HUDEP-2 (cell line): ENCODE measurements at regions not wholly inside any gene's neighbourhood (a gene's known extent, or its start where the extent isn't known, plus 50 kb on each side); places are given as distances from the start of the nearest gene placed in this dataset.

Source experiments
- DNase-seq, 76 experiments: peaks; one replicate each; lab custom pipeline; 2025; ENCODE audit not compliant: unreplicated experiment in 76 of 76; lab: John Stamatoyannopoulos, UW

DNA sequence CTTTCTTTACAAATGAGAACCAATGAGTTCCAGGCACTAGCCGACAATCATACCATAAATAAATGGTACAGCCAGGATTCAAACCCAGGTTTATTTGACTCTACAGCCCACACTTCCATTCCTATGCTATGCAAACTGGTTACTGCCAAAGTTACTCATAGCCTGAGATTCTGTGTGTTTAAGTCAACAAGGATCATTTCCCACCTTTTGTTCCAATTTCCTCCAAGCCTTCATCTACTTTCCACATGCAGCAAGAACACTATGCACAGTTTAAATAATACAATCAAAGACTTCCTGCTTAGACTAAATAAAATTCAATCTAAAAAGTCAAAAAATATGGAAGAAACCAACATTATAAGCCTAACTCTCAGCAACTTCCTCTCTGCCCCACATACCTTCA, 59.2 kb upstream of the KLF12 start:
- no peak for DNase-seq

DNA sequence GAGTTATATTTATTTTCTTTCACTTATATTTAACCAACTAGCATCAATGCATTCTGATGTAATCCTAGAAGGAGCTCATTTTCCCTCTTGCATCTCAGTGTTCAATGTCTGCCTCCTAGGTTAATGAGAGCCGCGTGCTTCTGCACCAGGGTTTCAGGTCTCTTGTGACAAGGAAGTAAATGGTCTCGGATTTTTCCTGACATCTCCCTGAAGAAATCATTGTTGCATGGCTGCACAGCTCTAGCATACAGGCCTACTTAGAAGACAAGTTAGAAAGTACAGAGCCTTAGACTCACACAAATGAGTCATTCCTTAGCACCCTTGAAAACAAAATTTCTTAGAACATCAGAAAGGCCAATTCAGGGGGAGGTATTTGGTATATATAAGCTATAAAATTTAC, 57.2 kb upstream of the KLF12 start:
- DNase-seq, result no peak

GRCh38 chr13:74190999-74191398, 56.8 kb upstream of the KLF12 start:
- DNase-seq, result no peak

DNA sequence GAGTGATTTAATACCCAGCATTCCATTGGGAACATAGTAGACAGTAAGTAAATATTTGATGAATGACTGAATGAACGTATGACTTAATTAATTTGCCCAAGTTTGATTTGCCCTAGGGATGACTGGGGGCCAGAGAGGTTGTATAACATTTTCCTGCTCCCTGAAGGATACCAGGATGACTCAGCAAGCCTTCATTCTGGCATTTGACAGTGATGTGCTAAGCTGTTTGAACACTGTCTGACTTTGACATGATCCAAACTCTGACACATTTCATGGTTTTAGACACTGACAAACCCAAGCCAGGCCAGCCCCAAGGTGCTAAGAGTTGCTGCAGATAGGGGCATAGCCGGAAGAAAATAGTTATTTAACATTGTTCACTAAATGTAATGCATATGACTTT, 53.4 kb upstream of the KLF12 start:
- no peak for DNase-seq

- DNase-seq, result no peak
Measured at GRCh38 chr13:74184283-74184682, 50.1 kb upstream of the KLF12 start.
